COLO829 (cell line): ENCODE measurements at regions not wholly inside any gene's neighbourhood (a gene's known extent, or its start where the extent isn't known, plus 50 kb on each side); places are given as distances from the start of the nearest gene placed in this dataset.

Experiments
- DNase-seq: peaks from one replicate; pipeline ENCODE4 v3.0.0; 2012; ENCODE audit warnings: low spot score

- DNase-seq: no peak
Observed at GRCh38 chr7:142331941-142332340, 74.1 kb upstream of the PRSS58 start.

DNA sequence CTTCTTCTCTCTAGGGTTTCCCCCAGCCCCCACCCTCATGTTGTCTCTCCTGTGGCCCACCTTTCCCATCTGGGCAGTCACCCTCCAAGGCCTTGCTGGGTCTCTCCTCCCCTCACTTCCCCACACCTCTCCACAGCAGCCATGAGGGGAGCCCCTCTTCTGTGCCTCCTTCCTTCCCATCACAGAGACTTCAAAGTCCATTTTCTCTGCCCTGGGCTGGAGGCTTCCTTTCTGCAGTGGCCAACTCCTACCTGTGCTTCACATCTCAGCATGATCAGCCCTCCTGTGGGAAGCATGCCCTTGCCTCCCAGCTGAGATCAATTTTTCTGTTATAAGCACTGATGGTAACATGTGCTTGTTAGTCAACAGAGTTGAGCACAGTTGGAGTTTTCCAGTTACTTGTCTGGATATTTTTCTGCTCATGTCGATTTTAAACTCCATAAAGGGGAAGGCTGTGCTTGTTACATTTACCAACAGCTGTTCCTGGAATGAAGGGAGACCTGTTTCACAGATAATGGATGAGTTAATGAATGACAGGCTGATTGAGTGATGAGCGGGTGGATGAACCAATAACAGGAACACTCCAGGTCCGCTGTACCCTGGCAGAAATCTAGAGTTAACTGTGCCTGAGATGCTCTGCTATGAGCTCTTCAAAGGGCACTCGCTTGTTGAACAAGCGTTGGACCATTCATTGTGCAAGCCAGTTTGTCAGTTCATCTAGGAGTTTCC lies 71.4 kb upstream of the PRSS58 start:
- DNase-seq: no peak

GRCh38 chr7:142328551-142328950 lies 70.7 kb upstream of the PRSS58 start:
- no peak for DNase-seq

GRCh38 chr7:142327628-142328405 lies 70.0 kb upstream of the PRSS58 start:
- DNase-seq: no peak

GRCh38 chr7:142323706-142324105 lies 65.8 kb upstream of the PRSS58 start:
- DNase-seq: peak; percentile 80

DNA sequence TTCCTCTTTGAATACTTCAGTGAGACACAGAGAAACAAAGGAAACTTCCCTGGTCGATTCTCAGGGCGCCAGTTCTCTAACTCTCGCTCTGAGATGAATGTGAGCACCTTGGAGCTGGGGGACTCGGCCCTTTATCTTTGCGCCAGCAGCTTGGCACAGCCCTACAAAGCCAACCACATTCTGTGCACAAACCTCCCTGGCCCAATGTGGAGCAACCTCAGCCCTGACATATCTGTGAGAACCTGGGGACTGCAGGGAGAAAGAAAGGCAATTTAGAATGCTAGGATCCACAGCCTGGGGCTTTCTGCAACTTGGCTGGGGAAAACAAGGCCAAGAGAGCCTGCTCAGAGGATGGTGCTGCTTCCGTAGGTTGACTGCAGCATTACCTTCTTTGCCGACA lies 63.5 kb upstream of the PRSS58 start:
- DNase-seq: no peak

- no peak for DNase-seq
Observed at GRCh38 chr7:142320883-142321282, 63.0 kb upstream of the PRSS58 start.

GRCh38 chr7:142319970-142320369 lies 62.1 kb upstream of the PRSS58 start:
- no peak for DNase-seq

- no peak for DNase-seq
Observed at GRCh38 chr7:142314281-142314680, 56.4 kb upstream of the PRSS58 start.

DNA sequence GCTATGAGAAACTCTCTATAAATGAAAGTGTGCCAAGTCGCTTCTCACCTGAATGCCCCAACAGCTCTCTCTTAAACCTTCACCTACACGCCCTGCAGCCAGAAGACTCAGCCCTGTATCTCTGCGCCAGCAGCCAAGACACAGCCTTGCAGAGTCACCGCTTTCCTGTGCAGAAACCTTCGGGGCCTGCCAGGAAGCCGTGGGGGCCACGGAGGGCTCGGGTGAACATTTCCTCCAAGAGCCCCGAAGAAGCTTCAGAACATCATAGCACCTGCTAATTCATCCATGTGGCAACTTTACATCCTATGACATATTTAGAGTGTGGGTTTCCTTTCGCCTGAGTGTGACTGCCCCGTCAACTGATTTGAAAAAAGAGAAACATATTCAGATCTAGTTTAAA lies 55.7 kb upstream of the PRSS58 start:
- DNase-seq: no peak

DNA sequence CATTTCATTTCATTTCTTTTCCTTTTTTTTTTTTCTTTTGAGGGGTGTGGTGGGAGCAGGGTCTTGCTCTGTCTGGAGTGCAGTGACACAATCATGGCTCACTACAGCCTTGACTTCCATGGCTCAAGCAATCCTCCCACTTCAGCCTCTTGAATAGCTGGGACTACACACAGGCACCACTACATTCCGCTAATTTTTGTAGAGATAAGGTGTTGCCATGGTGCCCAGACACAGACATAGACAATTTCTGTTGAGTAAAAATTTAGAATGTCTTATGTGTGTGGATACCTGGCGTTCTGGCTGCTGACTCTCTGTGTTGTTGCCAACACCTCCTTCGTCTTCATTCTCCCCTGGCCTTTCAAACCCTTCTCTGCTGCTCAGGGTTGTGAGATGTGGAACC lies 54.0 kb upstream of the PRSS58 start:
- no peak for DNase-seq

DNA sequence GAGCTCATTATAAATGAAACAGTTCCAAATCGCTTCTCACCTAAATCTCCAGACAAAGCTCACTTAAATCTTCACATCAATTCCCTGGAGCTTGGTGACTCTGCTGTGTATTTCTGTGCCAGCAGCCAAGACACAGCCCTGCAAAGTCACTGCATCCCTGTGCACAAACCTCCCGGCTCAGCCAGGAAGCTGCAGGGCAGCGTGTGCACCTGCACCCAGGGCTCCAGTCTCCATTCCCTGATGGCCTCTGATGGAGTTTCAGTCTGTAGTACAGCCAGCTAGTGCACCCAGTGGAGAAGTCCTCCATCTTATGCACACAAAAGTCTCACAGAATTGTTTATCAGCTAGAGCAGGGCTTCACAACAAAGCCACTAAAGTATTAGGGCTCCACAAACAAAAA lies 51.1 kb upstream of the PRSS58 start:
- DNase-seq: no peak

DNA sequence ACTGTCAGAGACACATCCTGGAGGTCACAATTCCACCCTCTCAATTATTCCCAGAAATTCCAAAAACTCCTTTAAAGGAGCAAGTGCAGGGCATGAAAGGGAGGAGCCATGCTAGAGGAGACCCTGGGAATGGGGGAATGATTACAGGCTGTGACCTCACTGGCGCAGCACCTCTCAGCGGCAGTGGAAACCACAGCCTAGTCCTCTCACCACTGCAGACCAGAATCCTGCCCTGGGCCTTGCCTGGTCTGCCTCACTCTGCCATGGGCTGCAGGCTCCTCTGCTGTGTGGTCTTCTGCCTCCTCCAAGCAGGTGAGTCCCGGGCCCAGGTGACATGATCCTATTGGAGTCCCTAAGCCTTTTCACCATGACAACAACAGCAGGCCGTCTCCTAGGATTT lies 50.5 kb upstream of the PRSS58 start:
- DNase-seq: no peak
